Esophagus squamous epithelium (tissue), 5 donors: ENCODE measurements at regions not wholly inside any gene's neighbourhood (a gene's known extent, or its start where the extent isn't known, plus 50 kb on each side); places are given as distances from the start of the nearest gene placed in this dataset.
A peak's percentile ranks its signal among the peaks of the same experiment; 100 is the strongest.
"Not testable (repeated sequence)": the region's sequence is repeated elsewhere in the genome, so short reads cannot be mapped to it uniquely, and the experiment has no call there.

Experiments used
- DNase-seq: peaks from one replicate; lab custom pipeline; 2025; lab: John Stamatoyannopoulos, UW
- H3K27ac ChIP-seq, 4 donors: fragments of 200-600 bp; sonication (generic); one replicate each; pipeline ENCODE4 v1.5.1; 2016 to 2019; ENCODE audit warnings: mild to moderate bottlenecking in 1 of 4
- H3K27me3 ChIP-seq, 4 donors: fragments of 200-600 bp; sonication (generic); 1 replicate in 3 of 4; 2 replicates in 1 of 4; pipeline versions ENCODE4 v1.5.1 to v1.6.0; 2017 to 2021; ENCODE audit warnings: antibody characterized with exemption in 1 of 4
- H3K36me3 ChIP-seq, 3 donors: fragments of 200-600 bp; sonication (generic); one replicate each; pipeline ENCODE4 v1.5.1; 2016 to 2019
- H3K4me1 ChIP-seq, 3 donors: fragments of 200-600 bp; sonication (generic); one replicate each; pipeline ENCODE4 v1.5.1; 2017 to 2019
- H3K4me3 ChIP-seq, 4 donors: fragments of 200-600 bp; sonication (generic); 1 replicate in 3 of 4; 2 replicates in 1 of 4; pipeline ENCODE4 v1.5.1; 2016 to 2019; ENCODE audit warnings: mild to moderate bottlenecking in 2 of 4, moderate library complexity in 1 of 4
- H3K9me3 ChIP-seq, 3 donors: fragments of 200-600 bp; sonication (generic); one replicate each; pipeline ENCODE4 v1.5.1; 2016 to 2019
- CTCF ChIP-seq, 6 experiments: fragments of 450-650 bp in 4 of 6; fragments of 200-600 bp in 2 of 6; sonication (generic) in 2 of 6; IDR thresholded peaks; one replicate each; pipeline ENCODE4 v1.5.1; 2016 to 2019; ENCODE audit warnings: antibody characterized with exemption in 6 of 6, mild to moderate bottlenecking in 4 of 6, moderate library complexity in 4 of 6
- POLR2A ChIP-seq, 4 donors: fragments of 450-650 bp; IDR thresholded peaks; one replicate each; pipeline ENCODE4 v1.6.1; 2017; ENCODE audit warnings: antibody characterized with exemption in 4 of 4, mild to moderate bottlenecking in 4 of 4, moderate library complexity in 3 of 4
- WGBS, 2 donors: methylation state at CpG; one replicate each; pipeline ENCODE4 v1.1.5; 2018; 5-methylcytosine and 5-hydroxymethylcytosine counted together
- intact Hi-C: fragments of 100-400 bp; cut with DNase I; formaldehyde crosslinking; loops from one replicate; pipeline ENCODE4 v1.15.0; 2022
- donor health status: DM: yes; HTN: yes; CAD: no.

GRCh38 chr9:110015759-110016158 lies 192.2 kb downstream of the C9orf152 start:
- Histone ChIP-seq H3K4me1 (no peaks in the 10 kb centered on the region), H3K36me3 (no peaks in the 10 kb centered on the region), H3K4me3 (no peak overlapping the region), H3K9me3 (no peaks in the 10 kb centered on the region), H3K27ac (peak overlapping the region in 3 of 4 donors; percentile 11 to 63 (median 39)), H3K27me3 (no peaks in the 10 kb centered on the region)
- DNase-seq, result no peak
- 35 to 58% methylated on average over 3 to 5 of the region's 5 CpGs for WGBS, 2 donors
- intact Hi-C loops, result no loop called here
- TF ChIP-seq CTCF (IDR thresholded peaks at IDR 0.05) (no peak), POLR2A (IDR thresholded peaks at IDR 0.05) (no peak)

DNA sequence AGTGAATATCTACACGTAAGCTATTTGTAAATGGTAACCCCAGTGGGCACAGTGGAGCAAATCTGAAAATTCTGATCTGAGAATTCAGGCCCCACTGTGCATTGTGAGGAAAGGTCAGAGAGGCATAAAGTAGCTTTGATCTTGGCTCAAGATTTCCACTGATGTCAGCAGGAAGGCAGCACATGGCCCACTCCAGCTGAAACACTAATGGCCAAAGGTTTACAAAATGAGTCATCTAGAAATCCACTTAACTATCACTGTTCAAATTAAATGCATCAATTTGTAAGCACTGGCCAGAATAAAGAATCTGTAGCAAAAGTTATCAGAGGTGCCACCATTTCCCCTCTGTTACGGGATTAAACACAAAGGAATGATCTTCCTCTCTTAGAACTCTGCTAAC lies 191.6 kb downstream of the C9orf152 start:
- 67 to 92% methylated on average over 2 of the region's 2 CpGs for WGBS, 2 donors
- no peak for DNase-seq
- H3K4me3 ChIP-seq, result no peak overlapping the region
- H3K9me3 ChIP-seq, result no peaks in the 10 kb centered on the region
- no peak for TF ChIP-seq CTCF (IDR thresholded peaks at IDR 0.05)
- no peak for TF ChIP-seq POLR2A (IDR thresholded peaks at IDR 0.05)
- H3K4me1 ChIP-seq, result no peaks in the 10 kb centered on the region
- intact Hi-C loops, result no loop called here
- H3K27me3 ChIP-seq, result no peaks in the 10 kb centered on the region
- peak overlapping the region in 3 of 4 donors; percentile 11 to 63 (median 39) for H3K27ac ChIP-seq
- no peaks in the 10 kb centered on the region for H3K36me3 ChIP-seq

- H3K4me3 ChIP-seq, DNase-seq, H3K9me3 ChIP-seq, intact Hi-C loops, H3K4me1 ChIP-seq, H3K27me3 ChIP-seq, H3K27ac ChIP-seq, H3K36me3 ChIP-seq: not testable (repeated sequence)
- WGBS, 2 donors, result 65 to 68% methylated on average over 4 of the region's 4 CpGs
These were observed 187.7 kb downstream of the C9orf152 start for GRCh38 chr9:110020216-110020615.

DNA sequence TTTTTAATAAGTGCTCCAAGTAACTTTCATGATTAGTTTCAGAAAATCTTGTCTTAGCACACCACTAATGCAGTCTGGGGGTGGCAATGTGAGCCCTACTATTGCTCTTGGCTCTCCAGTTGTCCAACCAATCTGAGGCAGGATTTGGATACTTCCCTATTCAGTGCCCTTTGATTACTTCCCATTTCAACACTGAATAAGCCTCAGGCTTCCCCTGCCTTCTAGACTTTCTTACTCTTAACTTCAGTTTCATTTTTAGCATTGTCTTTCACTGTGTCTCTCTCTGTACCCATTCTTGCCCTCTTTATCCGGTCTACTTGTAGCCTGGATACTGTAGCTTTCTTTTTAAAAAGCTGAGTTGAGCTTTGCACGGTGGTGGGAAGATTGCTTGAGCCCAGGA lies 186.1 kb downstream of the C9orf152 start:
- no peaks in the 10 kb centered on the region for H3K4me1 ChIP-seq
- H3K27me3 ChIP-seq, result no peaks in the 10 kb centered on the region
- H3K4me3 ChIP-seq, result no peak overlapping the region
- H3K9me3 ChIP-seq, result no peaks in the 10 kb centered on the region
- 54 to 56% methylated on average over 2 of the region's 2 CpGs for WGBS, 2 donors
- no peak overlapping the region for H3K27ac ChIP-seq
- H3K36me3 ChIP-seq, result no peaks in the 10 kb centered on the region
- no peak for TF ChIP-seq CTCF (IDR thresholded peaks at IDR 0.05)
- TF ChIP-seq POLR2A (IDR thresholded peaks at IDR 0.05), result no peak
- no peak for DNase-seq
- intact Hi-C loops, result no loop called here

DNA sequence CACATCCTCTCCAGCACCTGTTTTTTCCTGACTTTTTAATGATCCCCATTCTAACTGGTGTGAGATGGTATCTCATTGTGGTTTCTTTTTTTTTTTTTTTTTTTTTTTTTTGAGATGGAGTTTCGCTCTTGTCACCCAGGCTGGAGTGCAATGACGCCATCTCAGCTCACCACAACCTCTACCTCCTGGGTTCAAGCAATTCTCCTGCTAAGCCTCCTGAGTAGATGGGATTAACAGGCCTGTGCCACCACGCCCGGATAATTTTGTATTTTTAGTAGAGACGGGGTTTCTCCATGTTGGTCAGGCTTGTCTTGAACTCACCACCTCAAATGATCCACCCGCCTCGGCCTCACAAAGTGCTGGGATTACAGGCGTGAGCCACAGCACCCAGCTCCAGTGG lies 184.7 kb downstream of the C9orf152 start:
- DNase-seq, H3K36me3 ChIP-seq, H3K9me3 ChIP-seq, H3K27ac ChIP-seq, H3K4me3 ChIP-seq, H3K27me3 ChIP-seq, H3K4me1 ChIP-seq, intact Hi-C loops: not testable (repeated sequence)
- WGBS, 2 donors, result 90% methylated on average over 2 to 6 of the region's 8 CpGs

DNA sequence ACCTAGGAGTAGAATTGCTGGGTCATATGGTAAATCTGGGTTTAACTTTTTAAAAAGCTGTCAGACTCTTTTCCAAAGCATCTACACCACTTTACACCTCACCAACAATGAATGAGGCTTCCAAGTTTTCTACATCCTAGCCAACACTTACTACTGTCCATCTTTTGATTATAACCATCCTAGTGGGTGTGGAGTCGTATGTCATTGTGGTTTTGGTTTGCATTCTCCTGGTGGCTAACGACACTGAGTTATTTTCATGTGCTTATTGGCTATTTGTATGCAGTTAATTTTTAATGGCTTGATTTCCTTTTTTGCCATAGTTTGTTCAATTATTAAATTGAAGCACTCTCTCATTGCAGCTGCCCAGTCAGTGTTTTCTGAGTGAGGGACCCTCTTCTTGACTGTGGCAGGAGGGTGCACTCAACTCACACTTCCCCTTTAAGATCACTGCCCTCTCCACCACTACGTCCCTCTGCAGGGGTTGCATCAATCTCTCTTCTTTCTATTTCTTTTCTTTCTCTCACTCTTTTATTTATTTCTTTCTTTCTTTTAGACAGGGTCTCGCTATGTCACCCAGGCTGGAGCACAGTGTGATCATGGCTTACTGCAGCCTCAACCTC lies 182.3 kb downstream of the C9orf152 start:
- Histone ChIP-seq H3K9me3 (no peaks in the 10 kb centered on the region), H3K4me3 (no peak overlapping the region), H3K27me3 (no peaks in the 10 kb centered on the region), H3K4me1 (peaks cover 5 to 32% (median 12%) of the 10 kb centered on the region in 3 donors), H3K27ac (no peak overlapping the region), H3K36me3 (no peaks in the 10 kb centered on the region)
- TF ChIP-seq POLR2A (IDR thresholded peaks at IDR 0.05), result no peak
- TF ChIP-seq CTCF (IDR thresholded peaks at IDR 0.05), result no peak
- 68 to 93% methylated on average over 4 of the region's 4 CpGs for WGBS, 2 donors
- intact Hi-C loops, result no loop called here
- no peak for DNase-seq
